ENCODE measurements at regions not wholly inside any gene's neighbourhood (a gene's known extent, or its start where the extent isn't known, plus 50 kb on each side); places are given as distances from the start of the nearest gene placed in this dataset.

GRCh38 chr15:91429973-91430372 is 329.9 kb downstream of the SV2B start:
- no peak for TF ChIP-seq CTCF (IDR thresholded peaks at IDR 0.05)
- TF ChIP-seq EZH2 (IDR thresholded peaks at IDR 0.05), result no peak

Measured in neural progenitor cell (in vitro differentiated cells).